ENCODE measurements at regions not wholly inside any gene's neighbourhood (a gene's known extent, or its start where the extent isn't known, plus 50 kb on each side); places are given as distances from the start of the nearest gene placed in this dataset.
"Not testable (repeated sequence)": the region's sequence is repeated elsewhere in the genome, so short reads cannot be mapped to it uniquely, and the experiment has no call there.

GRCh38 chr6:81517455-81517854, 235.0 kb downstream of the TENT5A start:
- H3K27me3 ChIP-seq (ENCODE audit: insufficient read depth in 3 of 3, low read length in 2 of 3), result no peaks in the 10 kb centered on the region
- no peaks in the 10 kb centered on the region for H3K4me1 ChIP-seq
- H3K4me3 ChIP-seq, result no peak overlapping the region
- WGBS, 3 donors, result 78 to 88% (median 84%) methylated on average over 3 of the region's 3 CpGs
- TF ChIP-seq, protein P1, sequence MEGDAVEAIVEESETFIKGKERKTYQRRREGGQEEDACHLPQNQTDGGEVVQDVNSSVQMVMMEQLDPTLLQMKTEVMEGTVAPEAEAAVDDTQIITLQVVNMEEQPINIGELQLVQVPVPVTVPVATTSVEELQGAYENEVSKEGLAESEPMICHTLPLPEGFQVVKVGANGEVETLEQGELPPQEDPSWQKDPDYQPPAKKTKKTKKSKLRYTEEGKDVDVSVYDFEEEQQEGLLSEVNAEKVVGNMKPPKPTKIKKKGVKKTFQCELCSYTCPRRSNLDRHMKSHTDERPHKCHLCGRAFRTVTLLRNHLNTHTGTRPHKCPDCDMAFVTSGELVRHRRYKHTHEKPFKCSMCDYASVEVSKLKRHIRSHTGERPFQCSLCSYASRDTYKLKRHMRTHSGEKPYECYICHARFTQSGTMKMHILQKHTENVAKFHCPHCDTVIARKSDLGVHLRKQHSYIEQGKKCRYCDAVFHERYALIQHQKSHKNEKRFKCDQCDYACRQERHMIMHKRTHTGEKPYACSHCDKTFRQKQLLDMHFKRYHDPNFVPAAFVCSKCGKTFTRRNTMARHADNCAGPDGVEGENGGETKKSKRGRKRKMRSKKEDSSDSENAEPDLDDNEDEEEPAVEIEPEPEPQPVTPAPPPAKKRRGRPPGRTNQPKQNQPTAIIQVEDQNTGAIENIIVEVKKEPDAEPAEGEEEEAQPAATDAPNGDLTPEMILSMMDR (IDR thresholded peaks at IDR 0.05), result no peak
- no peaks in the 10 kb centered on the region for H3K9me3 ChIP-seq
- intact Hi-C loops (cut with DNase I), result no loop called here
- no peak overlapping the region for H3K27ac ChIP-seq
- no peaks in the 10 kb centered on the region for H3K36me3 ChIP-seq (ENCODE audit: insufficient read depth in 1 of 2, low read depth in 1 of 2)
- ATAC-seq (no peak), DNase-seq (no peak)

- no peak overlapping the region for H3K4me3 ChIP-seq
- intact Hi-C loops (cut with DNase I), result no loop called here
- no peaks in the 10 kb centered on the region for H3K27me3 ChIP-seq (ENCODE audit: insufficient read depth in 3 of 3, low read length in 2 of 3)
- H3K9me3 ChIP-seq, result no peaks in the 10 kb centered on the region
- H3K36me3 ChIP-seq (ENCODE audit: insufficient read depth in 1 of 2, low read depth in 1 of 2), result no peaks in the 10 kb centered on the region
- TF ChIP-seq, protein P1 (IDR thresholded peaks at IDR 0.05), result no peak
- ATAC-seq (no peak), DNase-seq (no peak)
- H3K4me1 ChIP-seq, result no peaks in the 10 kb centered on the region
- WGBS, 3 donors, result 30 to 56% (median 42%) methylated on average over 7 of the region's 7 CpGs
- H3K27ac ChIP-seq, result no peak overlapping the region
Observed at GRCh38 chr6:81515562-81516453, 236.7 kb downstream of the TENT5A start.

DNA sequence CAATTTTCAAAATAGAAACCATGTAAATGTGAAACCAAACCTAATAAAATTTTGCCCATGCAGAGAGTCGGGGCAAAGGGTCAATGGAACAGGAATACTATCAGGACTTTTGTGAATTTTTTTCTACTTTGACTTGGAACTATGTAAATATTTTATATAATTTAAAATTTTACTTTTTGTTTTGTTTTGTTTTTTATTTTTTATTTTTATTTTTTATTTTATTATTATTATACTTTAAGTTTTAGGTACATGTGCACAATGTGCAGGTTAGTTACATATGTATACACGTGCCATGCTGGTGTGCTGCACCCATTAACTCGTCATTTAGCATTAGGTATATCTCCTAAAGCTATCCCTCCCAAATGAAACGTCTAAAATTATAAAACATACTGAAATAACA, 238.3 kb downstream of the TENT5A start:
- H3K27me3 ChIP-seq (ENCODE audit: insufficient read depth in 3 of 3, low read length in 2 of 3); H3K4me1 ChIP-seq; intact Hi-C loops (cut with DNase I); ATAC-seq; H3K36me3 ChIP-seq (ENCODE audit: insufficient read depth in 1 of 2, low read depth in 1 of 2); DNase-seq; H3K27ac ChIP-seq; H3K4me3 ChIP-seq; H3K9me3 ChIP-seq: not testable (repeated sequence)
- WGBS, 3 donors, result 75 to 82% (median 77%) methylated on average over 4 of the region's 4 CpGs

DNA sequence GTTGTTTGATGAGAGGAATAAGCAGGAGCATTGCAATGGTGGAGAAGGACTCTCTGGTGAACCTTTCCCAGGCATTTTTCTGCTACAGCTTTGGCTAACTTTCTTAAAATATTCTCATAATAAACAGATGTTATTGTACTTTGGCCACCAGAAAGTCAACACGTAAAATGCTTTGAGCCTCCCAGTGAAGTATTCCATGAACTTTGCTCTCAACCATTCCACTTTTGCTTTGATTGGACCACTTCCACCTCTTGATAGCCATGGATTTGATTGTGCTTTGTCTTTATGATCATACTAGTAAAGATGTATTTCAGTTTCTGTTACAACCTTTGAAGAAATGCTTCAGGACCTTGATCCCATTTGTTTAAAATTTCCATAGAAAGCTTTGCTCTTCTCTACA, 241.1 kb downstream of the TENT5A start:
- Histone ChIP-seq H3K4me3 (no peak overlapping the region), H3K9me3 (no peaks in the 10 kb centered on the region), H3K27ac (no peak overlapping the region), H3K4me1 (no peaks in the 10 kb centered on the region), H3K27me3 (ENCODE audit: insufficient read depth in 3 of 3, low read length in 2 of 3) (no peaks in the 10 kb centered on the region), H3K36me3 (ENCODE audit: insufficient read depth in 1 of 2, low read depth in 1 of 2) (no peaks in the 10 kb centered on the region)
- DNase-seq, result no peak
- whole genome bisulfite sequencing, 3 donors, result 0 to 15% (median 0%) methylated on average over 1 of the region's 1 CpG
- intact Hi-C loops (cut with DNase I), result no loop called here
- TF ChIP-seq, protein P1 (IDR thresholded peaks at IDR 0.05), result no peak
- no peak for ATAC-seq

GRCh38 chr6:81495999-81496398, 256.5 kb downstream of the TENT5A start:
- H3K4me3 ChIP-seq, result no peak overlapping the region
- intact Hi-C loops (cut with DNase I), result loop anchor here in 1 of 2 donors (10.0 kb wide), 1 partner anchor 841 kb away; no protein-coding TSS in a partner anchor
- no peak for DNase-seq
- H3K27ac ChIP-seq, result no peak overlapping the region
- no peaks in the 10 kb centered on the region for H3K4me1 ChIP-seq
- TF ChIP-seq, protein P1 (IDR thresholded peaks at IDR 0.05), result no peak
- no peaks in the 10 kb centered on the region for H3K9me3 ChIP-seq
- 84 to 85% (median 84%) methylated on average over 1 of the region's 1 CpG for WGBS, 3 donors
- no peak for ATAC-seq
- H3K36me3 ChIP-seq (ENCODE audit: insufficient read depth in 1 of 2, low read depth in 1 of 2), result no peaks in the 10 kb centered on the region
- no peaks in the 10 kb centered on the region for H3K27me3 ChIP-seq (ENCODE audit: insufficient read depth in 3 of 3, low read length in 2 of 3)

Measured in psoas muscle (tissue), 7 donors.